MM.1S (cell line): ENCODE measurements at regions not wholly inside any gene's neighbourhood (a gene's known extent, or its start where the extent isn't known, plus 50 kb on each side); places are given as distances from the start of the nearest gene placed in this dataset.

Source experiments
- EZH2 ChIP-seq: fragments of 300-600 bp; sonication (generic); optimal IDR thresholded peaks from 2 replicates; pipeline ENCODE3; 2017; ENCODE audit warnings: low read depth, mild to moderate bottlenecking, antibody characterized with exemption, low read length, mixed read lengths
- TF ChIP-seq, protein P1 (sequence below): fragments of 300-600 bp; sonication (generic); IDR thresholded peaks from 2 replicates; pipeline ENCODE4 v1.5.1; 2016; ENCODE audit warnings: antibody characterized with exemption, low read length, mixed read lengths

DNA sequence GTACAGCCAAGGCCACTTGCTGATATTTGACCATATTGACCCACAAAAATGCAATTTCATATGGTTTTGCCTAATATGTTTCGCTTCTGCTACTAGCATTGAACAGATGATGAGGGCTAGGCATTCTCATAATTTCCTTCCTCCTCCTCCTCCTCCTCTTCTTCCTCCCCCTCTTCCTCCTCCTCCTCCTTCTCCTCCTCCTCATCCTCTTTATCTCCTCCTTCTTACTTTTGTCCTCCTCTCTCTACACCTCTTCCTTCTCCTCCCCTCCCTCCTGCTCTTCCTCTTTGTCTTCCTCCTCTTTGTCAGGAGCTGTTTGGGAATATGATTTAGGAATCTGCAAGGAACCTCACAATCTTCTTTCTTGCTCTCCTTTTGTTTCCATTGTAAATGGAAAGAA, 133.9 kb upstream of the CELF2 start:
- no peak for TF ChIP-seq EZH2
- TF ChIP-seq, protein P1, sequence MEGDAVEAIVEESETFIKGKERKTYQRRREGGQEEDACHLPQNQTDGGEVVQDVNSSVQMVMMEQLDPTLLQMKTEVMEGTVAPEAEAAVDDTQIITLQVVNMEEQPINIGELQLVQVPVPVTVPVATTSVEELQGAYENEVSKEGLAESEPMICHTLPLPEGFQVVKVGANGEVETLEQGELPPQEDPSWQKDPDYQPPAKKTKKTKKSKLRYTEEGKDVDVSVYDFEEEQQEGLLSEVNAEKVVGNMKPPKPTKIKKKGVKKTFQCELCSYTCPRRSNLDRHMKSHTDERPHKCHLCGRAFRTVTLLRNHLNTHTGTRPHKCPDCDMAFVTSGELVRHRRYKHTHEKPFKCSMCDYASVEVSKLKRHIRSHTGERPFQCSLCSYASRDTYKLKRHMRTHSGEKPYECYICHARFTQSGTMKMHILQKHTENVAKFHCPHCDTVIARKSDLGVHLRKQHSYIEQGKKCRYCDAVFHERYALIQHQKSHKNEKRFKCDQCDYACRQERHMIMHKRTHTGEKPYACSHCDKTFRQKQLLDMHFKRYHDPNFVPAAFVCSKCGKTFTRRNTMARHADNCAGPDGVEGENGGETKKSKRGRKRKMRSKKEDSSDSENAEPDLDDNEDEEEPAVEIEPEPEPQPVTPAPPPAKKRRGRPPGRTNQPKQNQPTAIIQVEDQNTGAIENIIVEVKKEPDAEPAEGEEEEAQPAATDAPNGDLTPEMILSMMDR: no peak
